ENCODE measurements at regions not wholly inside any gene's neighbourhood (a gene's known extent, or its start where the extent isn't known, plus 50 kb on each side); places are given as distances from the start of the nearest gene placed in this dataset.

GRCh38 chr17:72518753-72519597, 398.2 kb downstream of the SOX9 start:
- Mint-ChIP-seq H3K4me3 (no peak overlapping the region), H3K27ac (no peak overlapping the region), H3K4me1 (ENCODE audit: low read depth) (no peaks in the 10 kb centered on the region), H3K36me3 (no peaks in the 10 kb centered on the region), H3K27me3 (peaks cover 12% of the 10 kb centered on the region), H3K9me3 (ENCODE audit: low read depth) (no peaks in the 10 kb centered on the region)

DNA sequence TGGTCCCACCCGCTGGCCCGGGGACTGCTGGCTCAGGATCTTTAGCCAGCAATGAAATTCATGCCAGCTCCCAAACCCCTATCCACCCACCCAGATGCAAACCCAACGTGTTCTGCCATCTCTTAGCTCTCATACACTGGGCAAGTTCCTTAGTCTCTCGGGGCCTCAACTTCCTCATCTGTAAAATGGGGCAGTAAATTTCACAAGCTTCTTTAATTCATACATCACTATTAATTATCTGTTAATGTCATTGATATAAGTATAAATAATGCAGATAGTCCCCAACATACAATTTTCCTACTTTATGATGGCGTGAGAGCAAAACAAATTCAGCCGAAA, 398.7 kb downstream of the SOX9 start:
- H3K36me3 Mint-ChIP-seq, result no peaks in the 10 kb centered on the region
- no peaks in the 10 kb centered on the region for H3K9me3 Mint-ChIP-seq (ENCODE audit: low read depth)
- H3K4me3 Mint-ChIP-seq, result no peak overlapping the region
- no peaks in the 10 kb centered on the region for H3K4me1 Mint-ChIP-seq (ENCODE audit: low read depth)
- no peak overlapping the region for H3K27ac Mint-ChIP-seq
- peaks cover 15% of the 10 kb centered on the region for H3K27me3 Mint-ChIP-seq

- H3K27ac Mint-ChIP-seq, result no peak overlapping the region
- no peaks in the 10 kb centered on the region for H3K36me3 Mint-ChIP-seq
- H3K27me3 Mint-ChIP-seq, result peaks cover 14% of the 10 kb centered on the region
- no peak overlapping the region for H3K4me3 Mint-ChIP-seq
- H3K9me3 Mint-ChIP-seq (ENCODE audit: low read depth), result no peaks in the 10 kb centered on the region
- no peaks in the 10 kb centered on the region for H3K4me1 Mint-ChIP-seq (ENCODE audit: low read depth)
Measured at GRCh38 chr17:72520665-72521303, 400.0 kb downstream of the SOX9 start.

DNA sequence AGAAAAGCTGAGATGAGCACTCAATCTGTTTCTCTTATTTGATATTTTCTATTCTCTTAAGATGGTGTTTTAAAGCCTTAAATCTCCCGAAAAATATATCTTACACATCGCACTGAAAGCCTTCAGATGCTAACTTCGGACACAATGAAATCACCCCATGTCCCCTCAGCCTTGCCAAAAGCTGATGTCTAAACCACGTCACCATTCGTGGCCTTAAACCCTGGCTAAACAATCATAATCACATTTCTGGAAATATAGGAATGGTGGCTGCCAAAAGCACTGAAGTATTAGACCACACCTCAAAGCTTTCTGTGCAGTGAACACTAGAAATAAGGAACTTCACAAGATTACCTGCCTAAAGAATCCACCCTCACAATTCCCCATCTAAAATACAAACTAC, 402.7 kb downstream of the SOX9 start:
- no peaks in the 10 kb centered on the region for H3K4me1 Mint-ChIP-seq (ENCODE audit: low read depth)
- no peaks in the 10 kb centered on the region for H3K36me3 Mint-ChIP-seq
- H3K27me3 Mint-ChIP-seq, result peaks cover 12% of the 10 kb centered on the region
- no peaks in the 10 kb centered on the region for H3K9me3 Mint-ChIP-seq (ENCODE audit: low read depth)
- no peak overlapping the region for H3K4me3 Mint-ChIP-seq
- H3K27ac Mint-ChIP-seq, result no peak overlapping the region

GRCh38 chr17:72525225-72526015, 404.6 kb downstream of the SOX9 start:
- H3K4me3 Mint-ChIP-seq, result no peak overlapping the region
- H3K27ac Mint-ChIP-seq, result no peak overlapping the region
- H3K4me1 Mint-ChIP-seq (ENCODE audit: low read depth), result no peaks in the 10 kb centered on the region
- no peaks in the 10 kb centered on the region for H3K36me3 Mint-ChIP-seq
- H3K9me3 Mint-ChIP-seq (ENCODE audit: low read depth), result no peaks in the 10 kb centered on the region
- peaks cover 9% of the 10 kb centered on the region for H3K27me3 Mint-ChIP-seq

DNA sequence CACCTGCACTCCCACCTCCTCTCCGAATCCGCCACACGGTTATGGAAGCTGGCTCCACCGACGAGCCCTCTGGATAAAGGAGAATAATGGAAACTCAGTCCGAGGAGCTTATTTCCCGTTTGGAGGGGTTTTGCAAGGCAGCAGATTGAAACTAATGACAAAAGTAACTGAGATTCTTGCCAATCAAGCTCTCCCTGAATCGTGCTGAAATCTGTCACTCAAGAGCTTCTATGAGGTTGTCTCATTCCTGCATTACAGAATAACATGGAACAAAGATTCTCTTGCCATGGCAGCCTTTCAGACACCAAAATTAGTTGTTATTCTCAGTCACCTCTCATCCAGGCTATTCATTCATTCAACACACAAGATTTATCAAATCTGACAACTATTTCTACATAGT, 405.9 kb downstream of the SOX9 start:
- no peak overlapping the region for H3K4me3 Mint-ChIP-seq
- H3K4me1 Mint-ChIP-seq (ENCODE audit: low read depth), result no peaks in the 10 kb centered on the region
- H3K27me3 Mint-ChIP-seq, result peaks cover 9% of the 10 kb centered on the region
- H3K27ac Mint-ChIP-seq, result no peak overlapping the region
- no peaks in the 10 kb centered on the region for H3K36me3 Mint-ChIP-seq
- H3K9me3 Mint-ChIP-seq (ENCODE audit: low read depth), result no peaks in the 10 kb centered on the region

DNA sequence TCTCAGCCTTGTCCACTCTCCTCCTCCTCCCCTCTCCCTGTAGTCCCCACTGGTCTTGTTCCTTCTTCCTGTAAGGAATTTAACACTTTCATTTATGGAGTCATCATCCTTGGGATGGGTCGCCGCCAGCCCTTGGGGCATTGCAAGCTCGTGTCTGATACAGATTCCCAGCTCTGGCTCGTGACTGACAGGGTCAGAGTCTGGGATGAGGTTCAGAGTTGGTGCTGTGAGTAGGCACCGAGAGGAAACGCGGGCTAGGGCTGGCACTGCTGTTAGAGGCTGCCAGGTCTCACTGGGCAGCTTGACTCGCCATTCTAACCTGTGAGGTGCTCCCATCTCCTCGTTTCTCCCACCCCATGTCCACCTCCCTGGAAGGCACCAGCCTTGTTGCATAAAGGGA, 407.0 kb downstream of the SOX9 start:
- H3K36me3 Mint-ChIP-seq, result no peaks in the 10 kb centered on the region
- H3K4me1 Mint-ChIP-seq (ENCODE audit: low read depth), result no peaks in the 10 kb centered on the region
- no peak overlapping the region for H3K4me3 Mint-ChIP-seq
- H3K27me3 Mint-ChIP-seq, result peaks cover 9% of the 10 kb centered on the region
- no peak overlapping the region for H3K27ac Mint-ChIP-seq
- no peaks in the 10 kb centered on the region for H3K9me3 Mint-ChIP-seq (ENCODE audit: low read depth)

GRCh38 chr17:72528683-72529082, 407.9 kb downstream of the SOX9 start:
- H3K27ac Mint-ChIP-seq, result no peak overlapping the region
- H3K4me3 Mint-ChIP-seq, result no peak overlapping the region
- peaks cover 6% of the 10 kb centered on the region for H3K27me3 Mint-ChIP-seq
- no peaks in the 10 kb centered on the region for H3K4me1 Mint-ChIP-seq (ENCODE audit: low read depth)
- no peaks in the 10 kb centered on the region for H3K36me3 Mint-ChIP-seq
- H3K9me3 Mint-ChIP-seq (ENCODE audit: low read depth), result no peaks in the 10 kb centered on the region

GRCh38 chr17:72529386-72529785, 408.6 kb downstream of the SOX9 start:
- no peaks in the 10 kb centered on the region for H3K9me3 Mint-ChIP-seq (ENCODE audit: low read depth)
- H3K4me1 Mint-ChIP-seq (ENCODE audit: low read depth), result no peaks in the 10 kb centered on the region
- no peak overlapping the region for H3K27ac Mint-ChIP-seq
- no peaks in the 10 kb centered on the region for H3K36me3 Mint-ChIP-seq
- peaks cover 5% of the 10 kb centered on the region for H3K27me3 Mint-ChIP-seq
- H3K4me3 Mint-ChIP-seq, result no peak overlapping the region

- Mint-ChIP-seq H3K36me3 (no peaks in the 10 kb centered on the region), H3K4me1 (ENCODE audit: low read depth) (no peaks in the 10 kb centered on the region), H3K27ac (no peak overlapping the region), H3K27me3 (peaks cover 3% of the 10 kb centered on the region), H3K4me3 (no peak overlapping the region), H3K9me3 (ENCODE audit: low read depth) (no peaks in the 10 kb centered on the region)
Measured at GRCh38 chr17:72530454-72530853, 409.6 kb downstream of the SOX9 start.

GRCh38 chr17:72531729-72532128, 410.9 kb downstream of the SOX9 start:
- Mint-ChIP-seq H3K9me3 (ENCODE audit: low read depth) (no peaks in the 10 kb centered on the region), H3K27ac (no peak overlapping the region), H3K27me3 (peaks cover 3% of the 10 kb centered on the region), H3K4me1 (ENCODE audit: low read depth) (no peaks in the 10 kb centered on the region), H3K36me3 (no peaks in the 10 kb centered on the region), H3K4me3 (no peak overlapping the region)

DNA sequence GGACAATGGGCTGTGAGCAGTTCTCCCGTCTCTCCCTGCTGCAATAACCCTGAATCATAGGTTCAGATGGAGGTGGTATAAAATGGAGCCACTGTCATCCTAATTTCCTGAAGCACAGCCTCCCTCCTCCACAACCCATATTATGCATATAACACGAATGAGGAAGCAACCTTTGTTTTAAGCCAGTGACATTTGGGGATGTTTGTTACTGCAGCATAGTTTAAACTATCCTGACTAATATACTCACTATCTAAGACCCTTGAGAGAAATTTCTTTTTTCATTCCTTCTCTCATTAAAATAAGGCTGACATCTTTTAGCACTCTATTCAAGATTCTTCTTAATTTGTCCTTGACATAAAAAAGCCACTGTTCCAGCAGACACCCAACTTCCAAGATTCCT, 413.4 kb downstream of the SOX9 start:
- no peaks in the 10 kb centered on the region for H3K4me1 Mint-ChIP-seq (ENCODE audit: low read depth)
- H3K9me3 Mint-ChIP-seq (ENCODE audit: low read depth), result no peaks in the 10 kb centered on the region
- H3K27me3 Mint-ChIP-seq, result peaks cover 5% of the 10 kb centered on the region

GRCh38 chr17:72534776-72535175, 414.0 kb downstream of the SOX9 start:
- Mint-ChIP-seq H3K9me3 (ENCODE audit: low read depth) (no peaks in the 10 kb centered on the region), H3K36me3 (no peaks in the 10 kb centered on the region), H3K27me3 (peaks cover 8% of the 10 kb centered on the region), H3K4me3 (no peak overlapping the region), H3K27ac (no peak overlapping the region), H3K4me1 (ENCODE audit: low read depth) (peaks cover 3% of the 10 kb centered on the region)

More for the DNA sequence above, 413.4 kb downstream of the SOX9 start:
- H3K36me3 Mint-ChIP-seq, result no peaks in the 10 kb centered on the region
- H3K4me3 Mint-ChIP-seq, result no peak overlapping the region
- H3K27ac Mint-ChIP-seq, result no peak overlapping the region

- H3K36me3 Mint-ChIP-seq, result no peaks in the 10 kb centered on the region
- peaks cover 9% of the 10 kb centered on the region for H3K27me3 Mint-ChIP-seq
- H3K4me1 Mint-ChIP-seq (ENCODE audit: low read depth), result peaks cover 5% of the 10 kb centered on the region
- H3K9me3 Mint-ChIP-seq (ENCODE audit: low read depth), result no peaks in the 10 kb centered on the region
- no peak overlapping the region for H3K27ac Mint-ChIP-seq
- H3K4me3 Mint-ChIP-seq, result no peak overlapping the region
Measured at GRCh38 chr17:72535346-72535745, 414.5 kb downstream of the SOX9 start.

DNA sequence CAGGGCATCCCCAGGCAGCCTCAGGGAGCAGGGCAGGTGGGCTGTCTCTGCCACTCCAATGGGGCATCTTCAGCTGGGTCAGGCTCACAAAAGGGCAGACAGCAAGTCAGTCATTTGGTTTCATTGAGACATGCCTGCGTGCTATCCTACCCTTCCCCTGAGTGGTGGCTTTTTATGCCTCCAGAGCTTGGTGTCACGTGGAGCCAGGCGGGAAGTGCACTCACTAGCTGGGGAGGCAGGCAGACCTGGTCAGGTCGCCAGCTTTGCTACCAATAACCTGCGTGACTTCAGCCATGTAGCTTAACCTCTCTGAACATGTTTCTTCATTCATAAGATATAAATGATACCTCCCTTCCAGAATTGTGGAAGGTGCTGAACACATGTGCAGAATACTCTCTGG, 415.0 kb downstream of the SOX9 start:
- Mint-ChIP-seq H3K4me3 (no peak overlapping the region), H3K36me3 (no peaks in the 10 kb centered on the region), H3K4me1 (ENCODE audit: low read depth) (peaks cover 7% of the 10 kb centered on the region), H3K27me3 (peaks cover 9% of the 10 kb centered on the region), H3K27ac (no peak overlapping the region), H3K9me3 (ENCODE audit: low read depth) (no peaks in the 10 kb centered on the region)

Data from activated naive CD8-positive, alpha-beta T cell (primary cell).